ENCODE measurements at regions not wholly inside any gene's neighbourhood (a gene's known extent, or its start where the extent isn't known, plus 50 kb on each side); places are given as distances from the start of the nearest gene placed in this dataset.

DNA sequence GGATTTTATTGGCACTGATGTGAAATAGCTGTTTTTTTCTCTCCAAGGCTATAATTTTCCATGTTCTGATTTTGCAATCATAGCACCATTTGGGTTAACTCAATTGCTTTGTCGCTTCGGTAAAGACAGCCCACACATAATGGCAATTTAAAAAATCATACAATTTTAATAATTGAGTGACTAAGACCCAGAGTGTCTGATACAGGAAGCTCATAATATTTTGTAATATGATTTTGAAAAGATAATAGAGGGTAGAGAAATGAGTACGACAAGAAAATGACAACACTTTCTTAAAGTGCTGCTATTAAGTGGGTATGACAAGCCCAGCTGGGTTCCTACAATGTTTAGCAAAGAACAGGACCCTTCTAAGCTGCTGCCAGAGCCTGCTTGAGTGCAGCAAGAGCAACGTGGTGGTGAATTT lies 439.1 kb downstream of the METTL15 start:
- TF ChIP-seq POLR2A (IDR thresholded peaks at IDR 0.05; ENCODE audit: low read depth, low read length), result no peak
- no peak for TF ChIP-seq POLR2AphosphoS5 (IDR thresholded peaks at IDR 0.05; ENCODE audit: low read depth, low read length)
- TF ChIP-seq TAF1 (IDR thresholded peaks at IDR 0.05; ENCODE audit: low read depth, low read length), result no peak
- TF ChIP-seq SPI1 (IDR thresholded peaks at IDR 0.05; ENCODE audit: low read depth, low read length), result no peak
- no peak for TF ChIP-seq POU2F2 (IDR thresholded peaks at IDR 0.05; ENCODE audit: low read depth, low read length)
